DND-41 (cell line): ENCODE measurements at regions not wholly inside any gene's neighbourhood (a gene's known extent, or its start where the extent isn't known, plus 50 kb on each side); places are given as distances from the start of the nearest gene placed in this dataset.

Experiments
- ATAC-seq: fragments of 200-7000 bp; cut with Tn5 transposase; 3 replicates; pipeline ENCODE4 v1.9.1; 2021; ENCODE audit warnings: low read depth; ENCODE audit not compliant: insufficient read depth
- DNase-seq: peaks from one replicate; pipeline ENCODE4 v3.0.0-alpha.2; 2020
- H2AFZ ChIP-seq: 2 replicates; pipeline ENCODE4 v1.6.0; 2012; ENCODE audit warnings: low read depth, low read length
- H3K27ac ChIP-seq: 2 replicates; pipeline ENCODE4 v1.5.1; 2012; ENCODE audit warnings: low read length, inconsistent platforms
- H3K27me3 ChIP-seq: fragments of 200-600 bp; sonication (generic); 2 replicates; pipeline ENCODE4 v1.6.0; 2012; ENCODE audit warnings: low read length, mild to moderate bottlenecking, inconsistent platforms; ENCODE audit not compliant: insufficient read depth, poor library complexity
- H3K36me3 ChIP-seq: 2 replicates; pipeline ENCODE4 v1.5.1; 2012; ENCODE audit warnings: low read length, inconsistent platforms; ENCODE audit not compliant: insufficient read depth
- H3K4me1 ChIP-seq: 2 replicates; pipeline ENCODE4 v1.5.1; 2012; ENCODE audit warnings: mild to moderate bottlenecking, low read length; ENCODE audit not compliant: insufficient read depth
- H3K4me2 ChIP-seq: 2 replicates; pipeline ENCODE4 v1.6.0; 2012; ENCODE audit warnings: mild to moderate bottlenecking, moderate library complexity, low read length, inconsistent platforms; ENCODE audit not compliant: insufficient read depth
- H3K4me3 ChIP-seq, 2 experiments: fragments of 200-600 bp in 1 of 2; shearing (Covaris generic) in 1 of 2; 2 replicates each; pipeline ENCODE4 v1.5.1; 2012 to 2016; ENCODE audit warnings: inconsistent platforms in 2 of 2, low read length in 2 of 2, mild to moderate bottlenecking in 2 of 2, low read depth in 1 of 2, moderate library complexity in 1 of 2
- H3K79me2 ChIP-seq: 2 replicates; pipeline ENCODE4 v1.6.0; 2012; ENCODE audit warnings: low read length, inconsistent platforms; ENCODE audit not compliant: insufficient read depth
- H3K9ac ChIP-seq: 2 replicates; pipeline ENCODE4 v1.6.0; 2012; ENCODE audit warnings: low read depth, mild to moderate bottlenecking, inconsistent platforms, low read length, moderate library complexity
- H3K9me3 ChIP-seq: 2 replicates; pipeline ENCODE4 v1.5.1; 2012; ENCODE audit warnings: low read length, moderate library complexity, mild to moderate bottlenecking, inconsistent platforms; ENCODE audit not compliant: insufficient read depth, severe bottlenecking
- H4K20me1 ChIP-seq: 2 replicates; pipeline ENCODE4 v1.6.0; 2012; ENCODE audit warnings: low read length; ENCODE audit not compliant: insufficient read depth
- EZH2 ChIP-seq: IDR thresholded peaks from 3 replicates; pipeline ENCODE4 v1.6.1; 2012; ENCODE audit warnings: borderline replicate concordance, low read depth, mild to moderate bottlenecking, moderate library complexity, low read length, inconsistent platforms; ENCODE audit not compliant: severe bottlenecking
- TF ChIP-seq, protein P1 (sequence below): IDR thresholded peaks from 2 replicates; pipeline ENCODE4 v1.5.1; 2012; ENCODE audit warnings: borderline replicate concordance, low read length, moderate library complexity, mild to moderate bottlenecking; ENCODE audit not compliant: poor library complexity, severe bottlenecking; ENCODE audit errors: extremely low read depth

DNA sequence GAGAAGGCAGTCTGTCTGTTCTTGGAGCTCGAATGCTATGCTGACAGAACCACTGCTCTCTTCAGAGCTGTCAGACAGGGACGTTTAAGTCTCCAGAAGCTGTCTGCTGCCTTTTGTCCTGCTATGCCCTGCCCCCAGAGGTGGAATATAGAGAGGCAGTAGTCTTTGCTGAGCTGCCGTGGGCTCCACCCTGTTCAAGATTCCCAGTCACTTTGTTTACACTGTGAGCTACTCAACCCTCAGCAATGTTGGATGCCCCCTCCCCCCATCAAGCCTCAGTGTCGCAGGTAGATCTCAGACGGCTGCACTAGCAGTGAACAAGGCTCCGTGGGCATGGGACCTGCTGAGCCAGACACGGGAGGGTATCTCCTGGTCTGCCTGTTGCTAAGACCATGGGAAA, 344.2 kb downstream of the TMEM161B start:
- DNase-seq: no peak
- TF ChIP-seq, protein P1, sequence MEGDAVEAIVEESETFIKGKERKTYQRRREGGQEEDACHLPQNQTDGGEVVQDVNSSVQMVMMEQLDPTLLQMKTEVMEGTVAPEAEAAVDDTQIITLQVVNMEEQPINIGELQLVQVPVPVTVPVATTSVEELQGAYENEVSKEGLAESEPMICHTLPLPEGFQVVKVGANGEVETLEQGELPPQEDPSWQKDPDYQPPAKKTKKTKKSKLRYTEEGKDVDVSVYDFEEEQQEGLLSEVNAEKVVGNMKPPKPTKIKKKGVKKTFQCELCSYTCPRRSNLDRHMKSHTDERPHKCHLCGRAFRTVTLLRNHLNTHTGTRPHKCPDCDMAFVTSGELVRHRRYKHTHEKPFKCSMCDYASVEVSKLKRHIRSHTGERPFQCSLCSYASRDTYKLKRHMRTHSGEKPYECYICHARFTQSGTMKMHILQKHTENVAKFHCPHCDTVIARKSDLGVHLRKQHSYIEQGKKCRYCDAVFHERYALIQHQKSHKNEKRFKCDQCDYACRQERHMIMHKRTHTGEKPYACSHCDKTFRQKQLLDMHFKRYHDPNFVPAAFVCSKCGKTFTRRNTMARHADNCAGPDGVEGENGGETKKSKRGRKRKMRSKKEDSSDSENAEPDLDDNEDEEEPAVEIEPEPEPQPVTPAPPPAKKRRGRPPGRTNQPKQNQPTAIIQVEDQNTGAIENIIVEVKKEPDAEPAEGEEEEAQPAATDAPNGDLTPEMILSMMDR: no peak
- no peak for ATAC-seq

DNA sequence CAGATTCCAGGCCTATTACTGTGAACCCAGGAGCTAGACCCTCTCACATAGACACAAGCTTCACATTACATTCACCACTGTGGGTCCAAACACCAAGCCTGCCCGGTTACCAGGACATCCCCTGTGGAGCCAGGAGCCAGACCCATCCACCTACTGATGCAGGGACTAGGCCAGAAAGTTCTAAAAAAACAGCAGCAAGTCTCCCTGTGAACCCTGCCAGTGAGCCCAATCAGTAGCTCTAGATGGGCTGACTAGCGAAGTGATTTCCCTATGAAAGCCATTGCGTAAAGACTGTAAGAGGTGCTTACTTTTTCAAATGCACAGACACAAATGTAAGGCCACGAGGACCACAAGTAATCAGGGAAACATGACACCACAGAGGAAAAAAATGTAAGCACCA, 352.3 kb downstream of the TMEM161B start:
- no peaks in the 10 kb centered on the region for H3K4me1 ChIP-seq
- no peak for DNase-seq
- no peaks in the 10 kb centered on the region for H3K36me3 ChIP-seq
- H3K27me3 ChIP-seq: no peaks in the 10 kb centered on the region
- no peak overlapping the region for H2AFZ ChIP-seq
- H3K27ac ChIP-seq: no peak overlapping the region
- no peak overlapping the region for H3K4me2 ChIP-seq
- H3K9me3 ChIP-seq: no peaks in the 10 kb centered on the region
- no peak overlapping the region for H3K4me3 ChIP-seq
- H3K9ac ChIP-seq: no peak overlapping the region
- TF ChIP-seq, protein P1: no peak
- no peak for TF ChIP-seq EZH2
- H4K20me1 ChIP-seq: no peaks in the 10 kb centered on the region
- ATAC-seq: no peak
- no peaks in the 10 kb centered on the region for H3K79me2 ChIP-seq

More for the DNA sequence above, 344.2 kb downstream of the TMEM161B start:
- Histone ChIP-seq H2AFZ (no peak overlapping the region), H4K20me1 (no peaks in the 10 kb centered on the region), H3K4me2 (no peak overlapping the region), H3K4me3 (no peak overlapping the region), H3K27ac (no peak overlapping the region), H3K9me3 (no peaks in the 10 kb centered on the region), H3K36me3 (no peaks in the 10 kb centered on the region), H3K4me1 (no peaks in the 10 kb centered on the region), H3K27me3 (no peaks in the 10 kb centered on the region), H3K9ac (no peak overlapping the region), H3K79me2 (no peaks in the 10 kb centered on the region)

DNA sequence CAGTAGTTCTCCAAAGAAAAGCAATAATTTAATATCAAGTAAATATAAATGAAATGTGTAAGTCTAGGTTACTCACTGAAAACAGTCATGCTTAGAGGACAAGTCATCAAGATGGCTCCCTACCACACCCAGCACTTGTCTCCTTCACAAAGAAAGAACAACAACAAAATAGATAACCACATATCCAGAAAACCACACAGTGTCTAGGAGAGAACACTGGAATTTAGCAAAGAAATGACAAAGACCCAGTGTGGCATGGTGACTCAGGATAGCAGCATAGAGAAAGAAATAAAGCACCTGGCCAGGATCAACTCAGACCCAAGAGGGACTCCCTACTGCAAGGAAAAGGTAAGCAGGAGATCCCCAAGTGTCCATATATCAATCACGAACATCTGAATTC, 356.2 kb downstream of the TMEM161B start:
- H3K9ac ChIP-seq: no peak overlapping the region
- TF ChIP-seq, protein P1: no peak
- TF ChIP-seq EZH2: no peak
- no peaks in the 10 kb centered on the region for H3K4me1 ChIP-seq
- no peaks in the 10 kb centered on the region for H3K79me2 ChIP-seq
- H2AFZ ChIP-seq: no peak overlapping the region
- no peaks in the 10 kb centered on the region for H3K27me3 ChIP-seq
- ATAC-seq (no peak), DNase-seq (no peak)
- H4K20me1 ChIP-seq: no peaks in the 10 kb centered on the region
- no peaks in the 10 kb centered on the region for H3K9me3 ChIP-seq
- no peak overlapping the region for H3K4me2 ChIP-seq
- H3K36me3 ChIP-seq: no peaks in the 10 kb centered on the region
- no peak overlapping the region for H3K27ac ChIP-seq
- H3K4me3 ChIP-seq: no peak overlapping the region

DNA sequence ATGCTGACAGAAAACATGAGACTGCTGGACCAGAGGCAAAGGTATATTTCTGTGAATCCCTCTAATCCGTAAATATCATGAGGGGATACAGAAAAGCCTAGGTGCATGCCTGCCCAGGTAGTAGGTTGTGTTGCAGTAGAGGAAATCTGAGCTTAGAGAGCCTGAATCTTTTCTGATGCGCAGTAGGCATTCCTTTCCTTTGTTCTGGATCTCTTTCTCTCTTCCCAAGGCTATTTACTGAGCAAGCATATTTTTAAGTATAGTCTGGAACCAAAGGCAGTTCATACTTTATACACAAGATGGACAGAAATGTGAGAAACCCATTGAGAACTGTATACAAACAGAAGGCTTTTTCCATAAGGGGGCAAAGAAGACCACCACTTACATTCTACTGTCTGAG, 359.3 kb downstream of the TMEM161B start:
- DNase-seq (no peak), ATAC-seq (no peak)
- no peaks in the 10 kb centered on the region for H3K36me3 ChIP-seq
- no peak overlapping the region for H3K4me3 ChIP-seq
- no peaks in the 10 kb centered on the region for H3K9me3 ChIP-seq
- H3K4me1 ChIP-seq: no peaks in the 10 kb centered on the region
- H3K4me2 ChIP-seq: no peak overlapping the region
- no peak for TF ChIP-seq EZH2
- TF ChIP-seq, protein P1: no peak
- H2AFZ ChIP-seq: no peak overlapping the region
- H3K79me2 ChIP-seq: no peaks in the 10 kb centered on the region
- no peak overlapping the region for H3K27ac ChIP-seq
- no peaks in the 10 kb centered on the region for H4K20me1 ChIP-seq
- no peak overlapping the region for H3K9ac ChIP-seq
- no peaks in the 10 kb centered on the region for H3K27me3 ChIP-seq
